Activated naive CD8-positive, alpha-beta T cell treated with anti-CD3 and anti-CD28 coated beads, Interleukin-2, amount 50 U/mL, for 24 hours (primary cell): ENCODE measurements at regions not wholly inside any gene's neighbourhood (a gene's known extent, or its start where the extent isn't known, plus 50 kb on each side); places are given as distances from the start of the nearest gene placed in this dataset.
"Not testable (repeated sequence)": the region's sequence is repeated elsewhere in the genome, so short reads cannot be mapped to it uniquely, and the experiment has no call there.

Experiments
- ATAC-seq: fragments of 150-1000 bp; cut with Tn5 transposase; one replicate; pipeline ENCODE4 v1.10.0; 2021
- DNase-seq: peaks from one replicate; pipeline ENCODE4 v3.0.0; 2021
- H3K27ac Mint-ChIP-seq: one replicate; pipeline ENCODE4 v1.8.0; 2021; ENCODE audit warnings: mild to moderate bottlenecking, mixed read lengths
- H3K27me3 Mint-ChIP-seq: one replicate; pipeline ENCODE4 v1.8.0; 2021; ENCODE audit warnings: mixed read lengths
- H3K36me3 Mint-ChIP-seq: one replicate; pipeline ENCODE4 v1.8.0; 2021; ENCODE audit warnings: low read depth, mixed read lengths
- H3K4me1 Mint-ChIP-seq: one replicate; pipeline ENCODE4 v1.8.0; 2021; ENCODE audit warnings: mixed read lengths
- H3K4me3 Mint-ChIP-seq: one replicate; pipeline ENCODE4 v1.8.0; 2021; ENCODE audit warnings: mild to moderate bottlenecking, moderate library complexity, mixed read lengths
- H3K9me3 Mint-ChIP-seq: one replicate; pipeline ENCODE4 v1.8.0; 2021; ENCODE audit warnings: mixed read lengths

DNA sequence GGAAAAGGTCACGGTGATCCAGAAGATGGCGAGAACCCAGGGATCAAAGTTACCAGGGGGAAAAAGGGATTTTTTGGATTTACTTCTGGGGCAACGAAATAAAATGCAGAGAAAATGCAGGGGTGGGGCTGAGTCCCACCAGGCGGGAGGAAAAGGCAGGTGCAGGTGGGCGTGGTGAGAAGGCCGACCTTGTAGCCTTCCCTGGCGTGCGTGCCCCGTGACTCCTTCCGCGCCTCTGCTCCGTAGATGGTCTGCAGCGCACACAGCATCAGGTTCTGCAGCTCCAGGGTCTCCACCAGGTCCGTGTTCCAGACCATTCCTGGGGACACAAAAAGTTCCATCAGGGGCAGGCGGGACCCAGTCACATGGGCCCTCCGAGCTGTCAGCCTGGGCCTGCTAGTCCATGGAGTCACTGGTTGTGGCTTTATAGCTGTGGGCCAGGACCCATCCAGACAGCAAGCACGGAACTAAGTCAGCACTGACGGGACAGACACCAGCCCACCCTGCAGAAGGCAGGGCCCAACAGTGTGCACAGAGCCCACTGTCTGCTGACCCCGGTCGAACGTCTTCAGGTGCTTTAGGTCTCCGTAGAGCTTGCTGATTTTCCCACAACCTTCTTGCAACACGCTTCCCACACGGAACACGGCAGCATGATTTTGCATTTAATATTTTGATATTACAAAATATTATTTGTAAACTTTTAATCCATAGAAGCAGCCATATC lies 52.4 kb upstream of the LPCAT1 start:
- H3K36me3 Mint-ChIP-seq, result peaks cover 52% of the 10 kb centered on the region
- not testable (repeated sequence) for DNase-seq, H3K27ac Mint-ChIP-seq, H3K4me3 Mint-ChIP-seq, ATAC-seq, H3K4me1 Mint-ChIP-seq, H3K9me3 Mint-ChIP-seq, H3K27me3 Mint-ChIP-seq

DNA sequence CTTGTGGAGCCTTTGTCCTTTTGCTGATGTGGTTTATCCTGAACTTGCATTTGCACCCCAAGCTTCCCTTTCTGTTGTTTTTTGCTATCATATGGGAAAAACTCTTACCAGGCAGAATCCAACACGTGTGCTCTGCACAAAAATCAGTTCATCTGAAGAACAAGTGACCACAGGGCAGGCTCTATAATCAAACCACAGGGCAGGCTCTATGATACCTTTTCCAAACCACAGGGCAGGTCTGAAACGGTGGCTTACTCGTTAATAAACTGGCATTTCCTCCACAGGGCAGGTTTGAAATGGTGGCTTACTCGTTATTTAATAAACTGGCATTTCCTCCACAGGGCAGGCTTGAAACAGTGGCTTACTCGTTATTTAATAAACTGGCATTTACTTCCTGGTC lies 51.7 kb upstream of the LPCAT1 start:
- not testable (repeated sequence) for H3K27ac Mint-ChIP-seq, DNase-seq, H3K27me3 Mint-ChIP-seq, H3K9me3 Mint-ChIP-seq, ATAC-seq, H3K4me3 Mint-ChIP-seq, H3K4me1 Mint-ChIP-seq
- peaks cover 59% of the 10 kb centered on the region for H3K36me3 Mint-ChIP-seq

DNA sequence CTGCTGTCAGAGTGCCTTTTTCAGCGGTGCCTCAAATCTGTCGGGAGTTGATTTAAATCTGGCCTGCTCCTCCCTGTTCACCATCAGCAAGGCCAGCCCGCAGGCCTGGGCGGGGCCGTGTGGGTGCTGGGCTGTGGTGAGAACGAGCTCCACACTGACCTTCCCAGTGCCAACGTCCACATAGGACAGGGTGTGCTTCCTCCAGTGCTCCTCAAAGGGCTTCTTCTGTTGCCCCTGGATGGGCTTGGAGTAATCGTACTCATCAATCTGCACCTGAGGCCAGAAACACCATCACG lies 50.2 kb upstream of the LPCAT1 start:
- ATAC-seq, DNase-seq, H3K4me1 Mint-ChIP-seq, H3K27me3 Mint-ChIP-seq, H3K9me3 Mint-ChIP-seq, H3K4me3 Mint-ChIP-seq, H3K27ac Mint-ChIP-seq: not testable (repeated sequence)
- peaks cover 57% of the 10 kb centered on the region for H3K36me3 Mint-ChIP-seq

DNA sequence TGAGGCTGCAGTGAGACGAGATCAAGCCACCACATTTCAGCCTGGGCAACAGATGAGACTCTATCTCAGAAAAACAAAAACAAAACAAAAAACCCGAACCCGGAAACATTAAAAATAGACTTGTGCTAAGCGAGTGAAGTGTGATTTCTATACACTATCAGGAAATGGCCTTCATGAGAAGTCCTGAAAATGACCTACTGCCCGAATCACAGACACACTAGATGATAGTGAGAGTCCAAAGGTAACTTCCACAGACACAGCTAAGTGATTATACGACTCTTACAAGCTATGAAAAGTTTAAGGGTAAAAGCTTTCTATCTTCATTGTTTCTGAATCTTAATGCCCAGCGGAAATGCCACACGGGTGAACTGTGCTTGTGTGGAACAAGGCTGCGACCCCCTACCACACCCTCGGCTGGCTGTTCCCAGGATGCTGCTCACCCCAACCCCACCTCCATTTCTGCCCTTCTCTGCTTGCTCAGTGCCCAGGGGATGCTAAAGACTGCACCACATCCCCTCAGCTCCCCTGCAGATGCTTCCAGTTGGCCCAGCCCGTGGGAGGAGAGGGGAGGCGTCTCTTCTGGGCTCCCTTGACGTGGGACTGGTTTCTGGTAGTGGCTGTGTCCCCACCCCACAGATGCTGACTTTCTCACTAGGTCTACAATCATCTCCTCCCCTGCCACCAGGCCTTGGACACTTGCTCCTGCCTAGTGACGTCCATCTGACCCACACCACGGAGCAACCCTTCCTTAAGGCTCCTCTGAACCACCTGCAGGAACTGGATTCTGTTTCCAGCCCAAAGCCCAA lies 49.7 kb upstream of the LPCAT1 start:
- H3K4me3 Mint-ChIP-seq, result not testable (repeated sequence)
- peaks cover 51% of the 10 kb centered on the region for H3K36me3 Mint-ChIP-seq

More for the DNA sequence above, 49.7 kb upstream of the LPCAT1 start:
- not testable (repeated sequence) for ATAC-seq, H3K4me1 Mint-ChIP-seq, H3K27ac Mint-ChIP-seq, H3K27me3 Mint-ChIP-seq, H3K9me3 Mint-ChIP-seq, DNase-seq
